ENCODE measurements at regions not wholly inside any gene's neighbourhood (a gene's known extent, or its start where the extent isn't known, plus 50 kb on each side); places are given as distances from the start of the nearest gene placed in this dataset.

DNA sequence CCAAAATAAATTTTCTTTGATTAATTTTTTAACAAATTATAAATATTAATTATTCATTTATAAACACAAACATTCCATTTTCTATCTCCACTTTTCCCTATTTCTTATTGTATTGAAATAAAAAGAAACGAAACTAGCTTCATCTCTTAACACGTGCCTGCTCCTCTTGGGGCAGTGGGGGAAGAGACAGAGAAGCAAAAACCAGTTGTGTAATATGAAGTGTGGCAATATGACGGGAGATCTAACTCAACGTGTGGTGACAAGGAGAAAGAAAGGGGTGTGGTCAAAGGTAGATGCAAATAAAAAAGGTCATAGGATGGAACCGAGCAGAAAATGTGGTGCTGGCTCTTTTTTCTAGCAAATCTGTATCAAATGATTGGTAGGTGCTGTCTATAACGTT lies 106.9 kb upstream of the SLC8A1 start:
- no peak for ATAC-seq
- H3K4me1 ChIP-seq (ENCODE audit: low read depth) = no peaks in the 10 kb centered on the region
- no peak overlapping the region for H3K4me3 ChIP-seq
- DNase-seq = no peak
- no peaks in the 10 kb centered on the region for H3K9me3 ChIP-seq
- TF ChIP-seq, protein P1, sequence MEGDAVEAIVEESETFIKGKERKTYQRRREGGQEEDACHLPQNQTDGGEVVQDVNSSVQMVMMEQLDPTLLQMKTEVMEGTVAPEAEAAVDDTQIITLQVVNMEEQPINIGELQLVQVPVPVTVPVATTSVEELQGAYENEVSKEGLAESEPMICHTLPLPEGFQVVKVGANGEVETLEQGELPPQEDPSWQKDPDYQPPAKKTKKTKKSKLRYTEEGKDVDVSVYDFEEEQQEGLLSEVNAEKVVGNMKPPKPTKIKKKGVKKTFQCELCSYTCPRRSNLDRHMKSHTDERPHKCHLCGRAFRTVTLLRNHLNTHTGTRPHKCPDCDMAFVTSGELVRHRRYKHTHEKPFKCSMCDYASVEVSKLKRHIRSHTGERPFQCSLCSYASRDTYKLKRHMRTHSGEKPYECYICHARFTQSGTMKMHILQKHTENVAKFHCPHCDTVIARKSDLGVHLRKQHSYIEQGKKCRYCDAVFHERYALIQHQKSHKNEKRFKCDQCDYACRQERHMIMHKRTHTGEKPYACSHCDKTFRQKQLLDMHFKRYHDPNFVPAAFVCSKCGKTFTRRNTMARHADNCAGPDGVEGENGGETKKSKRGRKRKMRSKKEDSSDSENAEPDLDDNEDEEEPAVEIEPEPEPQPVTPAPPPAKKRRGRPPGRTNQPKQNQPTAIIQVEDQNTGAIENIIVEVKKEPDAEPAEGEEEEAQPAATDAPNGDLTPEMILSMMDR (IDR thresholded peaks at IDR 0.05) = no peak
- no peaks in the 10 kb centered on the region for H3K36me3 ChIP-seq (ENCODE audit: low read depth)
- intact Hi-C loops (cut with DNase I, micrococcal nuclease) = loop anchor here in 1 of 2 donors (10.0 kb wide), 1 partner anchor 104 kb away; the partner anchor contains the start of gene SLC8A1

DNA sequence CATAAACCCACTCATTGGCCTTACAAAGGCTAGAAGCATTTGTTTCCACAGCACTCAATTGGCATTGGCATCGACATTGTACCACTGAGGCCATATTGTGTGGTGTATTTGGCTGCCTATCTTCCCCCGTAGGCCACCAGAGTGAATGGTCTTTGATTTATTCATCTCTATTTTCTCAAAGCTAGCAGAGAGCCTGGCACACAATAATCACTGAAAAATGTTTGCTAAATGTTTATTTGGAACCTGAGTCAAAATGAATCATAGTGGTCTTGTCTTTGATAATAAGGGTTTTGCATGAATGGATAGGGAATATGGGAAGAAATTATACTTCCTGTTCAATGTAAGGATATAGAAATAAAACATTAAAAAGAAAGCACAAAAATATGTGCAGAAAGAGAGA lies 107.3 kb upstream of the SLC8A1 start:
- ATAC-seq = no peak
- no peak for DNase-seq
- intact Hi-C loops (cut with DNase I, micrococcal nuclease) = loop anchor here in 1 of 2 donors (10.0 kb wide), 1 partner anchor 104 kb away; the partner anchor contains the start of gene SLC8A1
- H3K36me3 ChIP-seq (ENCODE audit: low read depth) = no peaks in the 10 kb centered on the region
- no peak overlapping the region for H3K4me3 ChIP-seq
- TF ChIP-seq, protein P1 (IDR thresholded peaks at IDR 0.05) = no peak
- H3K9me3 ChIP-seq = no peaks in the 10 kb centered on the region
- no peaks in the 10 kb centered on the region for H3K4me1 ChIP-seq (ENCODE audit: low read depth)

DNA sequence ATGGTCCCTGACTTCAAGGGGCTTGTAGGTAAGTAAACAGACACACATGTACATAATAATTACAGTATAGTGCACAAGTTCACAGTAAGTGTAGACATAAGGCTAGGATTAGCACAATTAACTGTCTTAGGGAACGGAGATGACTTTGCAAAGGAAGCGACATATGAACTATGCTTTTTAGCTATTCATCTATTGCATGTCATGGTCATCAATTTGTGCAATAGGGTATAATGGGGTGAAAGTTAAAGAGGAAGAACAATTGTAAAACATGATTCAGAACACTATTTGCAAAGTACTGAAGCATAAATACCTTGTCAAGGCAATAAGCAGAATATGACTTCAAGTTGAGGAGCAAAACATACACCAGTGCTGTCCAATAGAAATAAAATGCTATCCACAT lies 112.3 kb upstream of the SLC8A1 start:
- no peaks in the 10 kb centered on the region for H3K36me3 ChIP-seq (ENCODE audit: low read depth)
- no peaks in the 10 kb centered on the region for H3K9me3 ChIP-seq
- intact Hi-C loops (cut with DNase I, micrococcal nuclease) = no loop called here
- DNase-seq = no peak
- TF ChIP-seq, protein P1 (IDR thresholded peaks at IDR 0.05) = no peak
- no peak overlapping the region for H3K4me3 ChIP-seq
- no peak for ATAC-seq
- no peaks in the 10 kb centered on the region for H3K4me1 ChIP-seq (ENCODE audit: low read depth)

GRCh38 chr2:40579247-40579646 lies 127.4 kb upstream of the SLC8A1 start:
- Histone ChIP-seq H3K4me3 (no peak overlapping the region), H3K9me3 (no peaks in the 10 kb centered on the region), H3K4me1 (ENCODE audit: low read depth) (no peaks in the 10 kb centered on the region), H3K36me3 (ENCODE audit: low read depth) (no peaks in the 10 kb centered on the region)
- no peak for ATAC-seq
- TF ChIP-seq, protein P1 (IDR thresholded peaks at IDR 0.05) = no peak
- DNase-seq = no peak
- intact Hi-C loops (cut with DNase I, micrococcal nuclease) = no loop called here

GRCh38 chr2:40584432-40584831 lies 132.5 kb upstream of the SLC8A1 start:
- TF ChIP-seq, protein P1 (IDR thresholded peaks at IDR 0.05) = no peak
- Histone ChIP-seq H3K9me3 (no peaks in the 10 kb centered on the region), H3K36me3 (ENCODE audit: low read depth) (no peaks in the 10 kb centered on the region), H3K4me3 (no peak overlapping the region), H3K4me1 (ENCODE audit: low read depth) (no peaks in the 10 kb centered on the region)
- intact Hi-C loops (cut with DNase I, micrococcal nuclease) = no loop called here
- ATAC-seq (no peak), DNase-seq (no peak)

- TF ChIP-seq, protein P1 (IDR thresholded peaks at IDR 0.05) = no peak
- intact Hi-C loops (cut with DNase I, micrococcal nuclease) = no loop called here
- H3K9me3 ChIP-seq = no peaks in the 10 kb centered on the region
- no peak overlapping the region for H3K4me3 ChIP-seq
- ATAC-seq (no peak), DNase-seq (no peak)
- H3K36me3 ChIP-seq (ENCODE audit: low read depth) = no peaks in the 10 kb centered on the region
- no peaks in the 10 kb centered on the region for H3K4me1 ChIP-seq (ENCODE audit: low read depth)
Observed at GRCh38 chr2:40591774-40592173, 139.9 kb upstream of the SLC8A1 start.
